HUES64 (cell line): ENCODE measurements at regions not wholly inside any gene's neighbourhood (a gene's known extent, or its start where the extent isn't known, plus 50 kb on each side); places are given as distances from the start of the nearest gene placed in this dataset.

ENCODE experiments used
- H3K27ac ChIP-seq: 2 replicates; pipeline ENCODE4 v1.7.0; 2013; ENCODE audit warnings: low read depth, low read length, inconsistent platforms
- H3K27me3 ChIP-seq: 2 replicates; pipeline ENCODE4 v1.6.1; 2013; ENCODE audit warnings: mild to moderate bottlenecking, low read length; ENCODE audit not compliant: insufficient read depth
- H3K36me3 ChIP-seq: 2 replicates; pipeline ENCODE4 v1.6.1; 2013; ENCODE audit warnings: mild to moderate bottlenecking, low read length; ENCODE audit not compliant: insufficient read depth
- H3K4me1 ChIP-seq: 2 replicates; pipeline ENCODE4 v1.6.1; 2013; ENCODE audit warnings: mild to moderate bottlenecking, low read length, moderate library complexity; ENCODE audit not compliant: insufficient read depth
- H3K4me3 ChIP-seq: 2 replicates; pipeline ENCODE4 v1.5.1; 2013; ENCODE audit warnings: mild to moderate bottlenecking, low read length, moderate library complexity
- H3K9ac ChIP-seq: 2 replicates; pipeline ENCODE4 v1.6.1; 2013; ENCODE audit warnings: mild to moderate bottlenecking, low read depth, low read length
- H3K9me3 ChIP-seq: 2 replicates; pipeline ENCODE4 v1.6.1; 2013; ENCODE audit warnings: low read depth, low read length; ENCODE audit not compliant: insufficient read depth
- WGBS: fragments of 150-250, 120-280 bp; methylation state at CpG from one replicate; pipeline ENCODE4 v1.1.7; 2013; ENCODE audit warnings: missing lambda C conversion rate; 5-methylcytosine and 5-hydroxymethylcytosine counted together

DNA sequence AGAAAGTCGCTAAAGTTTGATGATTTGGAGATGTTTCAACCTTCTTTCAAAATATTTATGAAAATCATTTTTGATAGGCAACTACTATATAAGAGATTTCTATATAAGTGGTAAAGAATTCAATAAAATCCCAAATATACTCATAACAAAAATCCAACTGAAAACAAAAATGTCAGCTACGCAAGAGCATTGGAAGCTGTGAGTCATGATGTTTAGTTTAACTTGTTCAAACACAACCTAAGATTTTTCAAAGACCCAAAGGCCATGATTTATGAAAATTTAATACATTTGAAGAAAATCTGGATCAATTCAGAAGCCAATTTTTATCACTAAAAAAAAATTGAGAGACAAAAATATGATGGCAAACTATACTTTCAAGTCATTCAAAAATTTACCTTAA, 226.6 kb downstream of the MZT1 start:
- Histone ChIP-seq H3K27me3 (no peaks in the 10 kb centered on the region), H3K27ac (no peak overlapping the region), H3K4me3 (no peak overlapping the region), H3K36me3 (no peaks in the 10 kb centered on the region), H3K9ac (no peak overlapping the region), H3K9me3 (no peaks in the 10 kb centered on the region), H3K4me1 (no peaks in the 10 kb centered on the region)
- no CpG with 5 or more reads among the region's 2 CpGs for WGBS

DNA sequence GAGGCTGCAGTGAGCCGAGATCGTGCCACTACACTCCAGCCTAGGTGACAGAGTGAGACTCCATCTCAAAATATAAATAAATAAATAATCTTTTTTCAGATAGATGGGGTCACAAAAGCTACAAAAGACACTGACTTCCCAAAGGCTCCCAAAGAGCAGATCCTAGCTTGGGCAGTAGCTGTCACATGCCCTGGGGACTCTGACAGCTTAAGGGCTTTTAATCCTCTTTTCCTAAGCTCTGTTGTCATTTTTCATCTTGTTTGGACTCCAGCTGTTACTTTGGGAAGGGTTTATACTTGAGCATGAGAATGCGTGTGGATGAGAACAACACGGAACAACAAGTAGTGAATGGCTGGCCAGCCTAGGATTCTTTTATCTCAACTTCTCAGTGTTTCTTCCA, 231.7 kb downstream of the MZT1 start:
- H3K36me3 ChIP-seq = no peaks in the 10 kb centered on the region
- no peaks in the 10 kb centered on the region for H3K9me3 ChIP-seq
- H3K27ac ChIP-seq = no peak overlapping the region
- no peak overlapping the region for H3K4me3 ChIP-seq
- H3K9ac ChIP-seq = no peak overlapping the region
- H3K4me1 ChIP-seq = no peaks in the 10 kb centered on the region
- 90% methylated on average over 3 of the region's 4 CpGs for WGBS
- H3K27me3 ChIP-seq = no peaks in the 10 kb centered on the region

DNA sequence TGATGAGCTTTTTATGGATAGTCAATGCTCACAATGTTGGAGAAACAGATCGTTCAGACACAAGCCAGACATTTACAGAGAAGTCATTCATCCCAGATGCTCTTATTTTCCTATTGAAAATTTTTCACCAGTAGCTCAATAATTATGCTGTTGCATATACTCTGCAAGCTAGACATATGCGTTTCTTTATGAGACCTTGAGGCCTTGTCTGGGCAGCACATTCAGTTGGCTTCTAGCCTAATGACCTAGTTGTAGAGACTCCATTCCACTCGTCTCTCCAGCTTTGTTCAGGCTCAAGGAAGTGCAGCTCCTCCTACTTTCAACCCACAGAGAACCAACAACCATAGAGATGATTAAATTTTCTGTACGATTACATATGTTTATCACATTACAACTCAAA, 237.7 kb downstream of the MZT1 start:
- Histone ChIP-seq H3K4me1 (no peaks in the 10 kb centered on the region), H3K9ac (no peak overlapping the region), H3K27me3 (no peaks in the 10 kb centered on the region), H3K36me3 (no peaks in the 10 kb centered on the region), H3K4me3 (no peak overlapping the region), H3K27ac (no peak overlapping the region), H3K9me3 (no peaks in the 10 kb centered on the region)
- 91% methylated on average over 4 of the region's 4 CpGs for WGBS

DNA sequence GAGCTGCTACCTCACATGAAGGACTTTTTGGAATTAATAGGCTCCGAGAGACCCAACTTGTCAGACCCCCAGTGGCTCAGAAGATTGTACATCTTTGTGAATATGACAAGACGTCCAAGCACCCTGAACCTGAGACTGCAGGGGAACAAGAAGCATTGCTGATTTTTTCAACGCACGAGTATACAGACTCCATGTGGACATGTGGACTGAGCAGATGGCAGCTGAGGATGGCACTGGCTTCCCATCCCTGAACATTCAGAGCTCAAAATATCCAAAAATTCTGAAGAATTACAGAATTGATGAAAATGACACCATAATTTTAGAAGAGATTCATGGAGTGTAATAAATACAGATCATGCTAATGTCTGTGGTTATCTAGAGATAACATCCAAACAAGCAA, 254.1 kb downstream of the MZT1 start:
- no peak overlapping the region for H3K4me3 ChIP-seq
- no peaks in the 10 kb centered on the region for H3K27me3 ChIP-seq
- WGBS = 91% methylated on average over 4 of the region's 4 CpGs
- H3K9me3 ChIP-seq = no peaks in the 10 kb centered on the region
- H3K4me1 ChIP-seq = no peaks in the 10 kb centered on the region
- no peak overlapping the region for H3K9ac ChIP-seq
- no peak overlapping the region for H3K27ac ChIP-seq
- H3K36me3 ChIP-seq = no peaks in the 10 kb centered on the region

DNA sequence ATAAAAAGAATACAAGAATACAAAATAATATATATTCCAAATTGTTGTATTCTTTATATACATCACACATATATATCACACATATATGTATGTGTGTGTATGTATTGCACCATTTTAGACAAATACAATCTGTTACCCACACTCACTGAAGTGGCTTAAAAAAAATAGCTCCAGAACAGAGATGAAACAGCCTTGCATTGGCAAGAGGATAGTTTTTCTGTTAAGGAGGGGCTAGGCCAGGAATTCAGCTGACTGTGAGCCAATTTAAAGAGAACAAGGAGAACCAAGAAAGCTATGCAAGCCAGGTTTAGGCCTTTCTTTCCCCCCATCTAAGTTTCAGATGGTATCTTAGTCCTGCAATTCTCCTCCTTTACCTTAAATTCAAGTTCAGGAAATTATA, 257.5 kb downstream of the MZT1 start:
- Histone ChIP-seq H3K4me1 (no peaks in the 10 kb centered on the region), H3K9ac (no peak overlapping the region), H3K4me3 (no peak overlapping the region), H3K27ac (no peak overlapping the region), H3K36me3 (no peaks in the 10 kb centered on the region), H3K9me3 (no peaks in the 10 kb centered on the region), H3K27me3 (no peaks in the 10 kb centered on the region)

DNA sequence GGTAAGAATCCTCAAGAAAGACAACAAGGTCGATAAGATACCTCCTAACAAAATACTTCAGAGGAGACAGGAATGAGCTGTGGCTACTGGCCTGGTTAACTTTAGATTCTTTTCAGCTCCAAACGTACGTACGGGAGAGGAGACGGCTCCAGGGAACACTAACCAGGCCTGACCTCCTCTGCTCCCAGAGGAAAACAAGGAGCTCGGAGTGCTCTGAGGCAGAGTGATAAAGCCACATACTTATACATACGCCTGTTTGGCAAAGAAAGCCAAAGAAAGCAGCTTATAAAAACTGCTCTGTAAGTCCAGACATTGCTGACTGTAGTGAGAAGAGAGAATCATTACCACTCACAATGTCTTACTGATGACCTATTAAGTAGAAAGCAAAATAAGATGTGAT, 263.9 kb downstream of the MZT1 start:
- H3K9ac ChIP-seq = no peak overlapping the region
- H3K27me3 ChIP-seq = no peaks in the 10 kb centered on the region
- H3K36me3 ChIP-seq = no peaks in the 10 kb centered on the region
- WGBS = 95% methylated on average over 7 of the region's 7 CpGs
- H3K9me3 ChIP-seq = no peaks in the 10 kb centered on the region
- no peak overlapping the region for H3K4me3 ChIP-seq
- peaks cover 6% of the 10 kb centered on the region; the same call in 1 of the 2 replicates for H3K4me1 ChIP-seq
- H3K27ac ChIP-seq = no peak overlapping the region

DNA sequence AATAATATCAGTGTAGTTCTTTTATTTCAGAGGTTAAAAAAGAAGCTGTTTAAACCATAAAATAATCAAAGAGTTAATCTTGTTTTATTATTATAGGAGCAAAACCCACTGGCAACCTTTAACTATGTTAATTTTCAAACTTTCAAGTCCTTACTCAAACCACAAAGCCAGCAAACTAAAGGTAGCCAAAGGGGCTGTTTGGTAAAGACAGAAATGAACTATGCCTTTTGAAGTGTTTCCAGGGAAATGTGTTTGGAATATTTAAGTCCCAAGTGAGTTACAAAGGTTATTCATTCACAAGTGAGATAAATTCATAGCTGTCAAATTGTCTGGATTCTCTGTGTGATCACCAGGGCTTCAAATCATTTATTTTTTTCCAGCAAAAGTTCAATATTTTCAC, 264.7 kb downstream of the MZT1 start:
- H3K4me3 ChIP-seq = no peak overlapping the region
- no peak overlapping the region for H3K9ac ChIP-seq
- no peaks in the 10 kb centered on the region for H3K36me3 ChIP-seq
- peaks cover 9% of the 10 kb centered on the region; the same call in 1 of the 2 replicates for H3K4me1 ChIP-seq
- no peaks in the 10 kb centered on the region for H3K27me3 ChIP-seq
- H3K9me3 ChIP-seq = no peaks in the 10 kb centered on the region
- no peak overlapping the region for H3K27ac ChIP-seq

DNA sequence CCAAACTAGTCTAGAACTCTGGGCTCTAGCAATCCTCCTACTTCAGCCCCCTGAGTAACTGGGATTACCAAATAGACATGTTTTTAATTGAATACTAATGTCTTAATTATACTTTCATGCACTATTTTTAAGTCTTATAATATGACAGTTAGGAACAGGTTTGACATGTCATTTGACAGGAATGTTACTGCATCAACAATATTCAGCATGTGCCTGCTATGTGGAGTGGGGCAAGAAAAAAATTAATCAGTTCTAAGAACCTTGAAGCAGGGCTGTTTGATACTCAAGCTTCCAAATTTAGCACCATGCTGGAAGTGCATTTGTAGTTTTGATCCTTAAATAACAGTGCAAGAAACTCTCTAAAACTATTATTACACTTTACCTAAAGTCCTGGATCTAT, 265.3 kb downstream of the MZT1 start:
- H3K27ac ChIP-seq = no peak overlapping the region
- no peaks in the 10 kb centered on the region for H3K9me3 ChIP-seq
- H3K9ac ChIP-seq = no peak overlapping the region
- peaks cover 9% of the 10 kb centered on the region; the same call in 1 of the 2 replicates for H3K4me1 ChIP-seq
- no peak overlapping the region for H3K4me3 ChIP-seq
- no peaks in the 10 kb centered on the region for H3K27me3 ChIP-seq
- no peaks in the 10 kb centered on the region for H3K36me3 ChIP-seq

DNA sequence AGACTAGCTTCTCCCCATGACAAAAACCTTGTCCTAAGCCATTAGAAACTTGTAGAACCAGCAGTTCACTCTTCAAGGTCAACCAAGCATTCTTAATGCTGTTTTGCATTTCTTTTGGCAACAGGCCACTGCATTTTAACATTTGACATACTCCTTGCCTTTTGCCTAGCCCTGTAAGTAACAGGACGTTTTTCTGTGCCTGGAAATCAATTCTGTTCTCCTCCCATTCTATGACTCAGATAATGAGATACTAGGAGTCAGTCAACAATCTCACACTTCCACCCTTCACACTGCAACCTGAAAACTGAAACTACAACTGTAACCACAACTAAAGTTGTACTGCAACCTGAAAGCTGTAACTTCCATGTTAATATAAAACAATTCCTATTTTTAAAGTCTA, 268.7 kb downstream of the MZT1 start:
- Histone ChIP-seq H3K4me1 (peaks cover 9% of the 10 kb centered on the region; the same call in 1 of the 2 replicates), H3K4me3 (no peak overlapping the region)
- 12% methylated on average over 1 of the region's 1 CpG for WGBS

DNA sequence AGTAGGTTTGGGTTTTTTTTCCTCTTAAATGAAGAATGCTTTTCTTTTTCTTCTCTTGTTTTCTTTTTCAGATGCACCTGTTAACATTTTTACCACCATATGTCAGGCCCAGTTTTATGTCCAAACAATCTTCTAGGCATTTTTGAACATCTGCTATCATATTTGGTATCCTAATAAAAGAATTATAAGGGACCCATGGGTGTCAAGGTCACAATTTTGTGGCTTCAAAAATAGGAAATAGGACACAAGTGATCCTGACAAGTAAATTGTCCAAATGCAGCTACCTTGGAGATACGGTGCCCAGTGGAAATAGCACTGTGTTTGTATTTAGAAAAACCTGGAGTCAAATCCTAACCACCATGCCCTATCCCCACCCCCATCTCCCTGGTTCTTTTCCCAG, 270.3 kb downstream of the MZT1 start:
- 92% methylated on average over 1 of the region's 1 CpG for WGBS
- H3K36me3 ChIP-seq = no peaks in the 10 kb centered on the region
- no peaks in the 10 kb centered on the region for H3K9me3 ChIP-seq
- H3K27me3 ChIP-seq = no peaks in the 10 kb centered on the region
- H3K27ac ChIP-seq = no peak overlapping the region
- no peak overlapping the region for H3K4me3 ChIP-seq
- H3K4me1 ChIP-seq = peaks cover 9% of the 10 kb centered on the region; the same call in 1 of the 2 replicates
- H3K9ac ChIP-seq = no peak overlapping the region

More for the DNA sequence above, 268.7 kb downstream of the MZT1 start:
- H3K9me3 ChIP-seq = no peaks in the 10 kb centered on the region
- H3K27ac ChIP-seq = no peak overlapping the region
- H3K9ac ChIP-seq = no peak overlapping the region
- H3K27me3 ChIP-seq = no peaks in the 10 kb centered on the region
- H3K36me3 ChIP-seq = no peaks in the 10 kb centered on the region

DNA sequence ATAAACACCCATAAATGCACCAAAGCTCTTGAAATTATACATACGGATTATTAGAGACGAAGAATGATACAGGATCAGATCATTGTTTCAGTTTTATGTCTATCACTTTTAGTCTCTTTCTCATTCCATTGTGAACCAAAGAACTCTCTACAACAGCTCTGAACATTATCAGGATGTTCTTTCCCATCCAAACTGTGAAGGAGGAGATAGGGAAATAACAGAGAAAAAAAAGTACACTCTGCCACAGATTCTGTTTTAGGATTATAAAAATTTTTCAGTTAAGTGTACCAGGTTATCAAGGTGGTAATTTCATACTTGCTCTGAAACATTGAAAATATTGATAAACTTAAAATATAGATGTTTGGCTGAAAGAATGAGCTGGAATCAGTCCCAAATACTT, 270.9 kb downstream of the MZT1 start:
- no peaks in the 10 kb centered on the region for H3K27me3 ChIP-seq
- H3K9me3 ChIP-seq = no peaks in the 10 kb centered on the region
- H3K4me1 ChIP-seq = peaks cover 9% of the 10 kb centered on the region; the same call in 1 of the 2 replicates
- no peak overlapping the region for H3K9ac ChIP-seq
- no peaks in the 10 kb centered on the region for H3K36me3 ChIP-seq
- H3K4me3 ChIP-seq = no peak overlapping the region
- 46% methylated on average over 2 of the region's 2 CpGs for WGBS
- no peak overlapping the region for H3K27ac ChIP-seq

DNA sequence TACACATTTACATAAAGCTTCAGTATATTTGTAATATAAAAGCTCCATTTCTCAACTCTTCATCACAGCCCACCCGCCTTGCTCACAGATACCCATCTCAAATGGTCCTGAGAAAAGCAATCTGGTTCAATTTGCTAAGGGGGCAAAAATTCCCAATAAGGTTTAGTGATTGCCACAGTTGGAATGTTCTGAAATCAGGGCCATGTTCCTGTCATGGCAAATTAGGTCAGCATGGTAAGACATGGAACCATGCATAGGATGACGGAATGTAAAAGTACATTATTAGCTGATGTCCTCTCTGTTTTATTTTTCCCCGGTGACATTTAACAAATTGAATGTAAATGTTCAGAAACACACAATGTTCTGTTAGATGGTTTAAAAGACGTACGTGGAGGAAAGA, 274.3 kb downstream of the MZT1 start:
- H3K36me3 ChIP-seq = no peaks in the 10 kb centered on the region
- H3K4me3 ChIP-seq = no peak overlapping the region
- no peaks in the 10 kb centered on the region for H3K27me3 ChIP-seq
- no peaks in the 10 kb centered on the region for H3K4me1 ChIP-seq
- peaks cover 10% of the 10 kb centered on the region for H3K9me3 ChIP-seq
- no peak overlapping the region for H3K27ac ChIP-seq
- 97% methylated on average over 5 of the region's 5 CpGs for WGBS
- H3K9ac ChIP-seq = no peak overlapping the region
